ENCODE measurements at regions not wholly inside any gene's neighbourhood (a gene's known extent, or its start where the extent isn't known, plus 50 kb on each side); places are given as distances from the start of the nearest gene placed in this dataset.

GRCh38 chr1:96400089-96400488 lies 321.5 kb upstream of the PTBP2 start:
- TF ChIP-seq, protein P1, sequence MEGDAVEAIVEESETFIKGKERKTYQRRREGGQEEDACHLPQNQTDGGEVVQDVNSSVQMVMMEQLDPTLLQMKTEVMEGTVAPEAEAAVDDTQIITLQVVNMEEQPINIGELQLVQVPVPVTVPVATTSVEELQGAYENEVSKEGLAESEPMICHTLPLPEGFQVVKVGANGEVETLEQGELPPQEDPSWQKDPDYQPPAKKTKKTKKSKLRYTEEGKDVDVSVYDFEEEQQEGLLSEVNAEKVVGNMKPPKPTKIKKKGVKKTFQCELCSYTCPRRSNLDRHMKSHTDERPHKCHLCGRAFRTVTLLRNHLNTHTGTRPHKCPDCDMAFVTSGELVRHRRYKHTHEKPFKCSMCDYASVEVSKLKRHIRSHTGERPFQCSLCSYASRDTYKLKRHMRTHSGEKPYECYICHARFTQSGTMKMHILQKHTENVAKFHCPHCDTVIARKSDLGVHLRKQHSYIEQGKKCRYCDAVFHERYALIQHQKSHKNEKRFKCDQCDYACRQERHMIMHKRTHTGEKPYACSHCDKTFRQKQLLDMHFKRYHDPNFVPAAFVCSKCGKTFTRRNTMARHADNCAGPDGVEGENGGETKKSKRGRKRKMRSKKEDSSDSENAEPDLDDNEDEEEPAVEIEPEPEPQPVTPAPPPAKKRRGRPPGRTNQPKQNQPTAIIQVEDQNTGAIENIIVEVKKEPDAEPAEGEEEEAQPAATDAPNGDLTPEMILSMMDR (conservative IDR thresholded peaks at IDR 0.05), result no peak
- TF ChIP-seq EZH2 (IDR thresholded peaks at IDR 0.05; ENCODE audit: low read depth), result no peak

Measured in PC-9 (cell line).